ENCODE measurements at regions not wholly inside any gene's neighbourhood (a gene's known extent, or its start where the extent isn't known, plus 50 kb on each side); places are given as distances from the start of the nearest gene placed in this dataset.

DNA sequence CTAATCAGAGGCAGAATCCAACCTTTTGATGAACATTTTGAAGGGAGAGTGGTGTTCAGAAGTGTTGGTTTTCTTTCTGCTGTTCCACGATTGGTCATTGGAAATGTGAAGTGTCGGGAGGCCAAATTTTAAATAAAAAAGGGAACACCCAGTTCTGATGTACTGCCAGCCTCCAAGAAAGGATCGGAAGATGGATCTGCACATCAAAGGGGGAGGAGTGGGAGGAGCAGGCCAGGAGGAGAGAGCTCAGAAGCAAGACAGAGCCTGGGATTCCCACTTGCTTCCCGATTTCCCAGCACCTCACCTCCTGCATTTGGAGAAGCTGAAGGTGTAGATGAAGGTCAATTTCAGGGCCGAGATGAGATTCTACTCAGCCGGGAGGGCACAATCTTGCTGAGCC is 55.9 kb upstream of the NAA20 start:
- TF ChIP-seq CTCF (IDR thresholded peaks at IDR 0.05), result no peak
- no peak for TF ChIP-seq POLR2A (IDR thresholded peaks at IDR 0.05)
- no peak for TF ChIP-seq EP300 (IDR thresholded peaks at IDR 0.05)
